ENCODE measurements at regions not wholly inside any gene's neighbourhood (a gene's known extent, or its start where the extent isn't known, plus 50 kb on each side); places are given as distances from the start of the nearest gene placed in this dataset.

- TF ChIP-seq CTCF (IDR thresholded peaks at IDR 0.05) (no peak), POLR2A (IDR thresholded peaks at IDR 0.05) (no peak)
Measured at GRCh38 chr21:16750926-16751325, 761.9 kb upstream of the CXADR start.
